ENCODE measurements at regions not wholly inside any gene's neighbourhood (a gene's known extent, or its start where the extent isn't known, plus 50 kb on each side); places are given as distances from the start of the nearest gene placed in this dataset.

GRCh38 chr2:114261366-114261765, 181.1 kb upstream of the DPP10 start (continued):
- no peak for TF ChIP-seq FEZF1 (tag by site-specific recombination; IDR thresholded peaks at IDR 0.05)
- TF ChIP-seq ZNF488 (tag by site-specific recombination; IDR thresholded peaks at IDR 0.05), result no peak
- no peak for TF ChIP-seq SALL2 (tag by site-specific recombination; IDR thresholded peaks at IDR 0.05; ENCODE audit: borderline replicate concordance)
- TF ChIP-seq ZNF707 (tag by site-specific recombination; IDR thresholded peaks at IDR 0.05), result no peak
- TF ChIP-seq RBAK (tag by site-specific recombination; IDR thresholded peaks at IDR 0.05), result no peak
- no peak for TF ChIP-seq ZNF16 (tag by site-specific recombination; IDR thresholded peaks at IDR 0.05; ENCODE audit: low read depth)
- TF ChIP-seq ZNF449 (tag by site-specific recombination; IDR thresholded peaks at IDR 0.05), result no peak

GRCh38 chr2:114265261-114265660, 177.2 kb upstream of the DPP10 start:
- ChIA-PET POLR2A (no interaction called here), CTCF (no interaction called here)
- Histone ChIP-seq H3K9me3 (ENCODE audit: control insufficient read depth, insufficient read depth, low read depth, low read length) (no peaks in the 10 kb centered on the region), H3K27ac (ENCODE audit: extremely low read depth, low read depth, low read length) (no peak overlapping the region), H3K4me1 (ENCODE audit: control insufficient read depth, insufficient read depth, low read length) (no peaks in the 10 kb centered on the region), H3K4me3 (ENCODE audit: low read depth, low read length) (no peak overlapping the region), H3K36me3 (ENCODE audit: control insufficient read depth in 2 of 2, insufficient read depth in 1 of 2, low read length in 2 of 2) (no peaks in the 10 kb centered on the region)
- TF ChIP-seq ZSCAN5A (tag by site-specific recombination; IDR thresholded peaks at IDR 0.05) (no peak), ZNF654 (tag by site-specific recombination; IDR thresholded peaks at IDR 0.05; ENCODE audit: low read depth) (no peak), GLI4 (tag by site-specific recombination; IDR thresholded peaks at IDR 0.05) (no peak), ZBTB20 (tag by site-specific recombination; IDR thresholded peaks at IDR 0.05) (no peak), PRDM10 (tag by site-specific recombination; IDR thresholded peaks at IDR 0.05) (no peak), ZNF19 (tag by site-specific recombination; IDR thresholded peaks at IDR 0.05; ENCODE audit: low read depth) (no peak), OVOL3 (tag by site-specific recombination; IDR thresholded peaks at IDR 0.05) (no peak), ZNF324 (tag by site-specific recombination; IDR thresholded peaks at IDR 0.05) (no peak), ZBTB7A (tag by site-specific recombination; IDR thresholded peaks at IDR 0.05; ENCODE audit: low read depth) (no peak)

GRCh38 chr2:114274957-114275356, 167.5 kb upstream of the DPP10 start:
- Histone ChIP-seq H3K4me1 (ENCODE audit: control insufficient read depth, insufficient read depth, low read length) (no peaks in the 10 kb centered on the region), H3K27ac (ENCODE audit: extremely low read depth, low read depth, low read length) (no peak overlapping the region), H3K36me3 (ENCODE audit: control insufficient read depth in 2 of 2, insufficient read depth in 1 of 2, low read length in 2 of 2) (no peaks in the 10 kb centered on the region), H3K4me3 (ENCODE audit: low read depth, low read length) (no peak overlapping the region), H3K9me3 (ENCODE audit: control insufficient read depth, insufficient read depth, low read depth, low read length) (no peaks in the 10 kb centered on the region)
- ChIA-PET POLR2A (no interaction called here), CTCF (interaction anchor here (0.6 kb wide), 1 partner anchor 73 kb away, joined by 4 read pairs; no protein-coding TSS in a partner anchor)
- TF ChIP-seq ZNF211 (tag by site-specific recombination; IDR thresholded peaks at IDR 0.05; ENCODE audit: low read depth), result no peak
- TF ChIP-seq GLI2 (tag by site-specific recombination; IDR thresholded peaks at IDR 0.05; ENCODE audit: borderline replicate concordance, low read depth), result no peak
- TF ChIP-seq TCF7L2 (IDR thresholded peaks at IDR 0.05; ENCODE audit: borderline replicate concordance, low read depth, low read length), result no peak
- TF ChIP-seq ZNF449 (tag by site-specific recombination; IDR thresholded peaks at IDR 0.05), result no peak
- no peak for TF ChIP-seq ZBTB48 (tag by site-specific recombination; IDR thresholded peaks at IDR 0.05)
- no peak for TF ChIP-seq ZNF488 (tag by site-specific recombination; IDR thresholded peaks at IDR 0.05)
- TF ChIP-seq ZNF157 (tag by site-specific recombination; IDR thresholded peaks at IDR 0.05), result no peak
- TF ChIP-seq HIC1 (tag by site-specific recombination; IDR thresholded peaks at IDR 0.05), result no peak

All from HEK293 (cell line).